SK-N-MC (cell line): ENCODE measurements at regions not wholly inside any gene's neighbourhood (a gene's known extent, or its start where the extent isn't known, plus 50 kb on each side); places are given as distances from the start of the nearest gene placed in this dataset.

Source experiments
- EZH2 ChIP-seq: fragments of 200-600 bp; sonication (generic); IDR thresholded peaks from one replicate; pipeline ENCODE4 v1.6.1; 2017; ENCODE audit warnings: antibody characterized with exemption
- POLR2AphosphoS5 ChIP-seq: IDR thresholded peaks from 2 replicates; pipeline ENCODE4 v1.6.1; 2012; ENCODE audit warnings: mild to moderate bottlenecking, low read depth, low read length, borderline replicate concordance

- TF ChIP-seq EZH2 (no peak), POLR2AphosphoS5 (no peak)
Observed at GRCh38 chr15:66939451-66940023, 125.9 kb upstream of the SMAD3 start.
